Activated naive CD4-positive, alpha-beta T cell treated with anti-CD3 and anti-CD28 coated beads for 36 hours (primary cell): ENCODE measurements at regions not wholly inside any gene's neighbourhood (a gene's known extent, or its start where the extent isn't known, plus 50 kb on each side); places are given as distances from the start of the nearest gene placed in this dataset.

Source experiments
- CTCF ChIA-PET: fragments of 350-600 bp; sonication (Branson Sonifier 250); formaldehyde crosslinking; loops from one replicate; lab custom pipeline; 2021; ENCODE audit warnings: antibody characterized with exemption; lab: Charles Lee
- DNase-seq: peaks from one replicate; pipeline ENCODE4 v3.0.0-alpha.2; 2020
- H3K27ac Mint-ChIP-seq: one replicate; pipeline ENCODE4 v1.8.0; 2021; ENCODE audit warnings: mild to moderate bottlenecking, mixed read lengths
- H3K27me3 Mint-ChIP-seq: one replicate; pipeline ENCODE4 v1.8.0; 2021; ENCODE audit warnings: low read depth, mixed read lengths
- H3K36me3 Mint-ChIP-seq: one replicate; pipeline ENCODE4 v1.8.0; 2021; ENCODE audit warnings: low read depth, mixed read lengths
- H3K4me1 Mint-ChIP-seq: one replicate; pipeline ENCODE4 v1.8.0; 2021; ENCODE audit warnings: low read depth, mixed read lengths
- H3K4me3 Mint-ChIP-seq: one replicate; pipeline ENCODE4 v1.8.0; 2021; ENCODE audit warnings: mild to moderate bottlenecking, moderate library complexity, mixed read lengths
- H3K9me3 Mint-ChIP-seq: one replicate; pipeline ENCODE4 v1.8.0; 2021; ENCODE audit warnings: mixed read lengths
- intact Hi-C: fragments of 100-400 bp; cut with micrococcal nuclease; formaldehyde crosslinking; loops from one replicate; pipeline ENCODE4 v1.15.1; 2023

DNA sequence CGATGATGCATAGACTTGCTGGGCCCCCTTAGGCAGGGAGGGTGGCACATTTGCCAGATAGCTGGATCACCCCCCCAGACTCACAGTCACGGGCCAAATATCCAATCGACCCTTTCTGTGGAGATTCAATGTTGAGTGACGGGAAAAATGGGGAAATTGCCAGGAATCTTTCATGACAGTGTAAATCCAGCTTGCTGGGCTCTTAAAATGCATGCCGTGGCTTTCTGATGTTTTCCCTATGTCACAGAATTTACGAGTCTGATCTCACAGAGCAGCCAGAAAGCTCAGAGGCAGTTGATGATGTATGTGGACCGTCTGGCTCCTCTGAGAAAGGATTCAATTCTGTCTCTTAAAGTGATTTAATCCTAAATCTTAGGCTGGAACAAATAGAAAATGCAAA, 150.1 kb upstream of the ZNF644 start:
- no peak overlapping the region for H3K27ac Mint-ChIP-seq
- no peak overlapping the region for H3K4me3 Mint-ChIP-seq
- no peaks in the 10 kb centered on the region for H3K36me3 Mint-ChIP-seq
- H3K9me3 Mint-ChIP-seq: no peaks in the 10 kb centered on the region
- H3K4me1 Mint-ChIP-seq: no peaks in the 10 kb centered on the region
- peaks cover 19% of the 10 kb centered on the region for H3K27me3 Mint-ChIP-seq
- CTCF ChIA-PET: no interaction called here
- DNase-seq: no peak
- intact Hi-C loops: no loop called here

DNA sequence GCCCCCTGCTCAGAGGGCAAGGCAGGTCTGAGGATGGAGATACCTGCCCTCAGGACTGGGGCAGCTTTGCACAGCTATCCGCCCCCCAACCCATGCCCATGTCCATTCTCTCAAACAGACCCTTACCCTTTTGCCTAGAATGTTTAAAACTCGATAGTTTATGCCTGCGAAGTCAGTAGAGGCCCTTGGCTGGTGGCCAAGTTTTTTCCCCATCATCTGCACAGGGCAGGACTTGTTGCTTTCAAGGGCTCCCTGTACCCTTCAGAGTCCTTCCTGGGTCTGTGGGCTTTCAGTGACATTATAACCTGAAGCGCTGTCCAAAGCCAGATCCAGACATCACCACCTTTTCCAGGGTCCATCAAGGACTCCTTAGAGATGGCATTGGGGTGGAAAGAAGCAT, 148.7 kb upstream of the ZNF644 start:
- no peaks in the 10 kb centered on the region for H3K36me3 Mint-ChIP-seq
- peaks cover 16% of the 10 kb centered on the region for H3K27me3 Mint-ChIP-seq
- H3K4me3 Mint-ChIP-seq: no peak overlapping the region
- CTCF ChIA-PET: interaction anchor here (0.9 kb wide), 1 partner anchor 592 kb away, joined by 4 read pairs; no protein-coding TSS in a partner anchor
- intact Hi-C loops: no loop called here
- no peaks in the 10 kb centered on the region for H3K4me1 Mint-ChIP-seq
- H3K27ac Mint-ChIP-seq: no peak overlapping the region
- H3K9me3 Mint-ChIP-seq: no peaks in the 10 kb centered on the region
- DNase-seq: no peak

DNA sequence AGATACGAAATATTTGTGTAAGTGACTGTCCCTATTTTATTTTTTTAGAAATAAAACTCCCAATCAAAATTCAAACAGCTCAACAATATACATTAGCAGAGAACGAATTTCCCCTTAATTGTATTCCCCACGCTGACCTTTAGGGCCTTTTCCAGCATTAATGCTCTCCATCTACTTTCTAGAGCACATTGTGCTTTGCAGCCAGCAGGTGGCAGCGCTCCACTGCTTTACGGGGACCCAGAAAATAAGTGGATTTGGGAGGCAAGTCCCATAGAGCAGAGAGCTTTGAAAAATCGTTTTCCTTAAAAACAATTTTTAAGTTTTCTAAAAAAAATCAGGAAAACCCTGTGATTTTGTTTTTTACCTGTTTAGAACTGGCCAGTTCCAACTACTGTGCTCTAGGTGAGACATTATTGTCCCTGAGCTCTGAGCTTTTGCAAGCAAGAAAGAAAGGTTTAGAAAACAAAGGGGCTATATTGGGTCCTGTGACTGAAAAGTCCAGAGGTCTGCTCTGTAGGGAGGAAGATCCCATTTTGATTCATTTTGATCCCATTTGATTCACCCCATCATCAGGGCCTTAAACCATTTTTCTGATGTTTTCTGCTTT, 144.4 kb upstream of the ZNF644 start:
- DNase-seq: peak; percentile 55
- intact Hi-C loops: loop anchor here (1.0 to 10.0 kb wide), 6 partner anchors 112 to 1034 kb away; no protein-coding TSS in a partner anchor
- Mint-ChIP-seq H3K9me3 (no peaks in the 10 kb centered on the region), H3K4me3 (no peak overlapping the region), H3K4me1 (no peaks in the 10 kb centered on the region), H3K27me3 (no peaks in the 10 kb centered on the region), H3K36me3 (no peaks in the 10 kb centered on the region), H3K27ac (no peak overlapping the region)
- CTCF ChIA-PET: interaction anchor here (0.6 to 4.8 kb wide), 42 partner anchors 8 to 1023 kb away, joined by 3 to 60 read pairs (median 3); partner anchors contain the start of gene HFM1

DNA sequence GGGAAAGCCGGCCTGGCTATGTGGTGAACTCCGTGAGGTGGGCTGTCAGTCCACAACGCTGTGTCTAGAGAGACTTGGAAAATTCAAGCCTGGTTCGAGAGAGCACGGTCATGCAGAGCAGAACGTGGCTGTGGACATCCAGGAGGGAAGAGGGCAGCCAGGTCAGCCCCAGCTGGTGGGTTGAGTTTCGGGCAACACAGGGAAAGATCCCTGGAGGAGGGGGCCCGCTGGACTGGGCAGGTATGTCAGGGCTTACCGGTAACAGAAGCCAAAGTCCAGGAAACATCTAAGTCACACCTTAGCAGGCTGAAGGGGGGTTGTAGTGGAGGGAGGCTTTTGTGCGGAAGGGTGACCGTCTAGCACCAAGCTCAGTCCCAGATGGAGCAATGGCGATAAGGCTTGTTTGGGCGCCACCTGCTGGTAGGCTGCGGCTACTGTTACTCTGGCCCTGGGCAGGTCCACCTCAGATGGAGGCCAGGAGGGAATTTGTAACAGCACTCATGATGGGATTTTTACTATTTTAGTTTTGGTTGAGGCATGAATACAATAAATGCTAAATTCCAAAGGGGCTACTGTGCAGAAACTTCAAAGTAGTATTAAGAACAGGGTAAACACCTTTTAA, 143.3 kb upstream of the ZNF644 start:
- no peaks in the 10 kb centered on the region for H3K27me3 Mint-ChIP-seq
- no peaks in the 10 kb centered on the region for H3K4me1 Mint-ChIP-seq
- CTCF ChIA-PET: interaction anchor here (0.7 to 4.8 kb wide), 29 partner anchors 9 to 971 kb away, joined by 3 to 60 read pairs (median 3); partner anchors contain the start of gene HFM1
- intact Hi-C loops: loop anchor here (1.0 to 10.0 kb wide), 9 partner anchors 147 to 1118 kb away; no protein-coding TSS in a partner anchor
- H3K9me3 Mint-ChIP-seq: no peaks in the 10 kb centered on the region
- DNase-seq: peak; percentile 85
- H3K27ac Mint-ChIP-seq: no peak overlapping the region
- H3K36me3 Mint-ChIP-seq: no peaks in the 10 kb centered on the region
- H3K4me3 Mint-ChIP-seq: no peak overlapping the region

DNA sequence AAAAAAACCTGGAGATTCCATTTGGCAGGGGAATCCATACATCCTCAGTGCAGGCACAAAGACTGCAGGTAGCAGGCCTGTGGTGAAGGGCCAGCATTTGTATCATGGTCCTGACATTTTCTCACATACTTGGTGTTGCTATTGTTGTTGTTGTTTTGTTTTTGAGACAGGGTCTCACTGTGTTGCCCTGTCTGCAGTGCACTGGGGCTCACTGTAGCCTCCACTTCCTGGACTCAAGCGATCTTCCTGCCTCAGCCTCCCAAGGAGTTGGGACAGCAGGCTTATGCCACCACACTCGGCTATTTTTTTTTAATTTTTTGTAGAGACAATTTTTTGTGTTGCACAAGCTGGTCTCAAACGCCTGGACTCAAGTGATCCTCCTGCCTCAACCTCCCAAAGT, 140.8 kb upstream of the ZNF644 start:
- no peak for DNase-seq
- H3K4me3 Mint-ChIP-seq: no peak overlapping the region
- intact Hi-C loops: loop anchor here (10.0 kb wide), 2 partner anchors 198 to 308 kb away; no protein-coding TSS in a partner anchor
- H3K27ac Mint-ChIP-seq: no peak overlapping the region
- no peaks in the 10 kb centered on the region for H3K36me3 Mint-ChIP-seq
- H3K27me3 Mint-ChIP-seq: no peaks in the 10 kb centered on the region
- H3K4me1 Mint-ChIP-seq: no peaks in the 10 kb centered on the region
- no peaks in the 10 kb centered on the region for H3K9me3 Mint-ChIP-seq
- CTCF ChIA-PET: interaction anchor here (0.6 to 1.5 kb wide), 4 partner anchors 150 to 1116 kb away, joined by 3 to 4 read pairs (median 3); no protein-coding TSS in a partner anchor

DNA sequence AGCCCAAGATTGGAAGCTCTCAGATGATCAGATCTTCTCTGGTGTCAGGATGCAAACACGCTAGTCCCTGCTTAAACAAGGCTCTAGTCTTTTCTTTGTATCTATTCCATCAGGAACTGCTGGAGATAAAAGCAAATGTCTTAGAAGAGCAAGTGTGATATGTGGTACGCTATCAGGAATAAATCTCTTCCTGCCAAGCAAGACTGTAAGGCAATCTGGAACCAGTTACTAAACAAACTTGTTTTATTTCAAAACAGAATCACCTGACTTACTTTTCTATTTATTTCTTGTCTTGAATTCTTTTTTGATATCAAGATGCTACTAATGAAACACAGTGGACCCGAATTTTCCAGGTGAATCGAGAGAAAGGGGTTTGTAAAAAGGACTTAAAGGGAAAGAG, 139.9 kb upstream of the ZNF644 start:
- no peak for DNase-seq
- intact Hi-C loops: loop anchor here (10.0 kb wide), 2 partner anchors 197 to 307 kb away; no protein-coding TSS in a partner anchor
- no peaks in the 10 kb centered on the region for H3K4me1 Mint-ChIP-seq
- no peaks in the 10 kb centered on the region for H3K36me3 Mint-ChIP-seq
- H3K27ac Mint-ChIP-seq: no peak overlapping the region
- no peak overlapping the region for H3K4me3 Mint-ChIP-seq
- CTCF ChIA-PET: interaction anchor here (0.6 kb wide), 1 partner anchor 11 kb away, joined by 3 read pairs; no protein-coding TSS in a partner anchor
- H3K27me3 Mint-ChIP-seq: no peaks in the 10 kb centered on the region
- no peaks in the 10 kb centered on the region for H3K9me3 Mint-ChIP-seq

DNA sequence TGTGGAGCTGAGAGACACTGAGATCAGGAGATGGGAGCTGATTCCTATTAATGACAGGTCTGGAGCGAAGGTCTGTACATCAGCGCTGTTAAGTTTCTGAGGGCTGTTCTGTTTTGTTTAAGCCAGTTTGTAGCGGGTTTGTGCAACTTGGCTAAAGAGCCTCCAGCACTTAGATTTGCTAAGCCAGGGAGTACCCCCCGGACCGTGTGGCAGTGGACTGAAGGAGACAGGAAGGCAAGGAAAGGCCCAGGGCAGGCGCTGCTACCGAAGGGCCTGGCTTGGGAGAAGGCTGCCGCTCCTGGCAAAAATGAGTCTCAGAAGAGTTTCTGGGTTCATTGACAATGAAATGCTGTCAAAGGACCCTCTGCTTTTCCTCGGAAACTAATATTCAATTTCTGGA, 139.3 kb upstream of the ZNF644 start:
- DNase-seq: no peak
- CTCF ChIA-PET: interaction anchor here (1.2 kb wide), 1 partner anchor 119 kb away, joined by 3 read pairs; no protein-coding TSS in a partner anchor
- H3K9me3 Mint-ChIP-seq: no peaks in the 10 kb centered on the region
- no peak overlapping the region for H3K27ac Mint-ChIP-seq
- intact Hi-C loops: loop anchor here (10.0 kb wide), 2 partner anchors 196 to 306 kb away; no protein-coding TSS in a partner anchor
- H3K36me3 Mint-ChIP-seq: no peaks in the 10 kb centered on the region
- no peak overlapping the region for H3K4me3 Mint-ChIP-seq
- no peaks in the 10 kb centered on the region for H3K27me3 Mint-ChIP-seq
- no peaks in the 10 kb centered on the region for H3K4me1 Mint-ChIP-seq

DNA sequence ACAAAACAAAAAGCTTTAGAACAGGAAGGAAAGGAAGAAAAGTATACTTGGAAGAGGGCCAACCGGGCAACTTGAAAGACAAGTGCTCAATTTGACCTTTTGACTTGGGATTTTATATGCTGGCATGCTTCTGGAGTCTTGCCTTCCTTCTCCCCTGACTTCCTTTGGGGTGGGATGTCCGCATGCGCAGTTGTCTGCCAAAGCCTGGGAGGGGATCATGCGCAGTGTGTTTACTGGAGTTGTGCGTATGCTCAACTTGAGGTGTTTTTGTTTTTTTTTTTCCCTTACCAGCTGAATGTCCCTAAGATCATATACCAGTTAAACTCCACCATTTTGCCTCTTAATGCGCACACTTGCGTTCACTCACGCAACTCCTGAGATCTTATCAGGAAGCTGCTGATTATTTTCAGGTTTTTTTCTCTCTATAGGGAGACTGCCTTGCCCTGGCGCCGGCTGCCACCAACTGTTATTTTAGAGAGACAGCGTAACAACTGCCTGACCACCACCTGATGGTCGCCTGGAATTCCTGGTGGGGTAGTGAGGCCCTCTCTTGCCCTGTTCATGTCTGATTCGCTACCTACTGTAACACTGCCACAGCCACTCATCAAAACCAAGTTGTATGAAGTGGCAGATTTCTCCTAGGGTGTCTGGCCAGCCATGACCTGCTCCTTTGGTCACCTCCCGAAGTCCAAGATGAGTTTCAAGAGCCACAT, 138.7 kb upstream of the ZNF644 start:
- CTCF ChIA-PET: interaction anchor here (1.2 kb wide), 1 partner anchor 118 kb away, joined by 3 read pairs; no protein-coding TSS in a partner anchor
- no peak for DNase-seq
- no peaks in the 10 kb centered on the region for H3K27me3 Mint-ChIP-seq
- H3K4me3 Mint-ChIP-seq: no peak overlapping the region
- no peaks in the 10 kb centered on the region for H3K4me1 Mint-ChIP-seq
- H3K27ac Mint-ChIP-seq: no peak overlapping the region
- intact Hi-C loops: loop anchor here (10.0 kb wide), 2 partner anchors 196 to 306 kb away; no protein-coding TSS in a partner anchor
- H3K9me3 Mint-ChIP-seq: no peaks in the 10 kb centered on the region
- H3K36me3 Mint-ChIP-seq: no peaks in the 10 kb centered on the region

DNA sequence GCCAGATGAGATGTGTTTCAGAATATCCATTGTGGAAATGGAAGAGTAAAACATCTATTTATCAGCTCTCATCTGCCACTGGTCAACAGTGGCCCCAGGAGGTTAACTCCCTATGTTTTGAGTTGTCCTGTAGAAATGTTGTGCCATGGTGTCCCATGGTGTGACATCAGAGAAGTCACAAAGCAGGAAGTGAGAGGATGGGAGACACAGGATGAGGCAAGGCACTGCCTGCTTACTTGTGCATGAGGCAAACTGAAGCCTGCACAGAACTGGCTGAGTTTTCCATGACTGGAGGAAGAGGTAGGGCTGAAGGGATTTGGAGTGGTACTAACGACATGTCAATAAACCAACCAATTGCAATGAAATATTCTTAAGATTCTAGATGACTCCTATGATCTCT, 131.5 kb upstream of the ZNF644 start:
- Mint-ChIP-seq H3K4me1 (no peaks in the 10 kb centered on the region), H3K4me3 (no peak overlapping the region), H3K36me3 (no peaks in the 10 kb centered on the region), H3K27ac (no peak overlapping the region), H3K27me3 (peaks cover 4% of the 10 kb centered on the region), H3K9me3 (no peaks in the 10 kb centered on the region)
- DNase-seq: no peak
- CTCF ChIA-PET: no interaction called here
- intact Hi-C loops: no loop called here

DNA sequence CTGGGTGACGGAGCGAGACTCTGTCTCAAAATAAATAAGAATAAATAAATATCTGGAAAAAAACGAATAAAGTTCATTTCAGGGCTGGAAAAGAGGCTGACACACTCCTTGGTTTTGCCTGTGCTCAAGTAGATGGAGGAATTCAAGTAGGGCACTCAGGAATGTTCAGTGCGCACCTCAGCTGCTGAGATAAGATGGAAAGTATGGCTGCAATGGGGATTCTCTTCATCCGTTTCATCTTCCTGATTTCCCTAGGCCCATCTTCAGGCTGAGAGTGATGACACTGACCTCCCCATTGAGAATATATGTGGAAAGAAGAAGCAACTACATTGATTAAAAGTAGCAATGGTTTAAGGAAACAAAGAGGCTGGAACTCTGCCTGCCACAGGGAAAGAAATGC, 130.5 kb upstream of the ZNF644 start:
- Mint-ChIP-seq H3K27ac (no peak overlapping the region), H3K4me1 (no peaks in the 10 kb centered on the region), H3K27me3 (peaks cover 4% of the 10 kb centered on the region), H3K4me3 (no peak overlapping the region), H3K36me3 (no peaks in the 10 kb centered on the region), H3K9me3 (no peaks in the 10 kb centered on the region)
- intact Hi-C loops: no loop called here
- CTCF ChIA-PET: no interaction called here
- DNase-seq: no peak

DNA sequence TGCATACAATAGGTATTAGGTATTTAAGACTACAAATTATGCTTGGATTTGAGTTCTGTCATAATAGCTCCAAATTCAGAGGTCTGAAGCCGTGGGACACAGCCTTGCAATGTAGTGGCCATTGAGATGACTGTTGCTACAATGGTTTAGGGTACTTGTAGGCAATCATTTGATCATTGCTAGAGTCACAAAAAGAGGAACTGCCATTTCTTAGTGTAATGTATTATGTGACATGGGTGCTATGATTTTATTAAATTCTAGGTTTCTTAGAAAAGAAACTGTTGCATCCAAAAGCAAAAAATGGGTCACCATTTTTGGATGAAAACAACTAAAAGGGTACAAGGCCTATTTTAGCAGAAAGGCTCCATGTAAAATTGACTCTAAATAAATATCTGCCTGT, 129.9 kb upstream of the ZNF644 start:
- Mint-ChIP-seq H3K27ac (no peak overlapping the region), H3K36me3 (no peaks in the 10 kb centered on the region), H3K4me3 (no peak overlapping the region), H3K27me3 (peaks cover 4% of the 10 kb centered on the region), H3K4me1 (no peaks in the 10 kb centered on the region), H3K9me3 (no peaks in the 10 kb centered on the region)
- DNase-seq: no peak
- CTCF ChIA-PET: no interaction called here
- intact Hi-C loops: no loop called here

DNA sequence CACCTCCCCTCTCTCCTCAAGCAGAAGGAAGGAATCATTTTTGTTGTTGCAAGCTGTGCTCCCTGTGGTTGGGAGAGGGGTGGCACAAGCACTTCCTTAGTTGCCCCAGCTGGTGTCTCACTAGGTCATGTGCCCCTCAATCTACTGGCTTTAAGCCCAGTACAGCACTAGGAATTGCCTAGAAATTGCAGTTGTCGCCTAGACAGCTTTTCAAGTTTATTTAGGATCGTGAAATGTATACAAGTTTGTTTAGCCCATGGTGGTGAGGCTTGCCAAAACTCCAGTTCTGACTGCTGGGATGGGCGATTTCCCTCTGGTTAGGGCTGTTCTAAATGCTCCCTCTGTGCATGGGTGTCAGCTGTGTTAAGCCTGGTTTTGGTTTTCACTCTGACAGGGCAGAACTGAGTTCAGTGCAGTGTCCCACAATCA, 126.8 kb upstream of the ZNF644 start:
- H3K4me1 Mint-ChIP-seq: no peaks in the 10 kb centered on the region
- DNase-seq: no peak
- peaks cover 4% of the 10 kb centered on the region for H3K27me3 Mint-ChIP-seq
- no peak overlapping the region for H3K27ac Mint-ChIP-seq
- intact Hi-C loops: no loop called here
- CTCF ChIA-PET: interaction anchor here (0.7 kb wide), 1 partner anchor 20 kb away, joined by 3 read pairs; no protein-coding TSS in a partner anchor
- no peaks in the 10 kb centered on the region for H3K36me3 Mint-ChIP-seq
- H3K4me3 Mint-ChIP-seq: no peak overlapping the region
- no peaks in the 10 kb centered on the region for H3K9me3 Mint-ChIP-seq
